ENCODE measurements at regions not wholly inside any gene's neighbourhood (a gene's known extent, or its start where the extent isn't known, plus 50 kb on each side); places are given as distances from the start of the nearest gene placed in this dataset.

DNA sequence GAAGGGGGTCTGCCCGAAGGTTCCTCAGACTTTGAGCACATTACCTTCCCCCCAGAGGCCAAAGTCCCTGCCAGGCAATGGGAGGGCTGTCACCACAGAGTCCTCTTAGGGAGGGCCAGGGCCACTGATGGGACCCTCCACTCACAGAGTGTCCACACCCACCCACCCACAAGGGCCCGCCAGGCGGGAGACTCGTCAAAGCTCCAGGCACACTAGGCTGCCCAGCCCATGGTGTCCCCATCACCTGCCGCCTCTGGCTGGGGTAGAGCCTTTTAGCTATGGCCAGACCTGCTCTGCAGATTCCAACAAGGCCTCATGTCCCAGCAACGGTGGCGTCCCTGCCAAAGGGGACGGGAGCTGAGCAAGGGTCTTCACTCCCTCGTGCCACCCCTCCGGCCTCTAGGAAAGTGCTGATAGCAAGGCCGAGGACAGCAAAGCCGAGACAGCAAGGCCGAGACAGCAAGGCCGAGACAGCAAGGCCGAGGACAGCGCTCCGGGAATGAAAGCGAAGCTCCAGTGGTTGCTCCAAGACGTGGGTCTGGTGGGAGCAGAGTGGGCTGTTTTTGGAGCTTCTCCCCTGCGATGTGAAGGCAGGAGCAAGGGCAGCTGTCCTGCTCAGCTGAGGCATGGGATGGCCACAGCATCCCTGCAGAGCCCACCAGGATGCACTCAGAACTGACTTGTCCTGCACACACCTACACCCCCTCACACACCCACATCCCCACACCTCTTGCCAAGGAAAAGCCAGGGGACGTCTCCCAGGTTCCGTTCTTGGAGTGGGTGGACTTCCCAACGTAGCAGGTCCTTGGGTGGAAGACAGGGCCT is 123.4 kb downstream of the CRYAA start:
- TF ChIP-seq POLR2A (IDR thresholded peaks at IDR 0.05) (no peak), POLR2AphosphoS5 (IDR thresholded peaks at IDR 0.05) (no peak)
- TF ChIP-seq, protein P1, sequence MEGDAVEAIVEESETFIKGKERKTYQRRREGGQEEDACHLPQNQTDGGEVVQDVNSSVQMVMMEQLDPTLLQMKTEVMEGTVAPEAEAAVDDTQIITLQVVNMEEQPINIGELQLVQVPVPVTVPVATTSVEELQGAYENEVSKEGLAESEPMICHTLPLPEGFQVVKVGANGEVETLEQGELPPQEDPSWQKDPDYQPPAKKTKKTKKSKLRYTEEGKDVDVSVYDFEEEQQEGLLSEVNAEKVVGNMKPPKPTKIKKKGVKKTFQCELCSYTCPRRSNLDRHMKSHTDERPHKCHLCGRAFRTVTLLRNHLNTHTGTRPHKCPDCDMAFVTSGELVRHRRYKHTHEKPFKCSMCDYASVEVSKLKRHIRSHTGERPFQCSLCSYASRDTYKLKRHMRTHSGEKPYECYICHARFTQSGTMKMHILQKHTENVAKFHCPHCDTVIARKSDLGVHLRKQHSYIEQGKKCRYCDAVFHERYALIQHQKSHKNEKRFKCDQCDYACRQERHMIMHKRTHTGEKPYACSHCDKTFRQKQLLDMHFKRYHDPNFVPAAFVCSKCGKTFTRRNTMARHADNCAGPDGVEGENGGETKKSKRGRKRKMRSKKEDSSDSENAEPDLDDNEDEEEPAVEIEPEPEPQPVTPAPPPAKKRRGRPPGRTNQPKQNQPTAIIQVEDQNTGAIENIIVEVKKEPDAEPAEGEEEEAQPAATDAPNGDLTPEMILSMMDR (IDR thresholded peaks at IDR 0.05) = no peak
